IMR-90 (cell line): ENCODE measurements at regions not wholly inside any gene's neighbourhood (a gene's known extent, or its start where the extent isn't known, plus 50 kb on each side); places are given as distances from the start of the nearest gene placed in this dataset.

Experiments
- ATAC-seq: fragments of 200-7000 bp; cut with Tn5 transposase; 2 replicates; pipeline ENCODE4 v1.9.1; 2020; ENCODE audit warnings: low read depth, mild to moderate bottlenecking, moderate library complexity
- BruUV-seq: library from RNA; stranded (reverse); fragments of 400-500 nt; replicated peaks from 2 replicates; lab custom pipeline; 2021; lab: Mats Ljungman, UMichigan
- CTCF ChIA-PET: fragments of 300-600 bp; formaldehyde crosslinking; extraction: SDS; loops from one replicate; lab custom pipeline; 2021; ENCODE audit warnings: antibody characterized with exemption; lab: Yijun Ruan, JAX
- POLR2A ChIA-PET: fragments of 300-600 bp; sonication (Branson Sonifier 250); formaldehyde crosslinking; loops from one replicate; lab custom pipeline; 2022; ENCODE audit warnings: antibody characterized with exemption; ENCODE audit not compliant: unreplicated experiment; lab: Charles Lee
- DNase-seq: peaks from one replicate; pipeline ENCODE4 v3.0.0; 2013
- H2AFZ ChIP-seq: replicated peaks from 2 replicates; pipeline ENCODE3; 2013; ENCODE audit warnings: low read length, mild to moderate bottlenecking; ENCODE audit not compliant: poor library complexity
- H2AK5ac ChIP-seq: 2 replicates; pipeline ENCODE4 v1.6.1; 2013; ENCODE audit warnings: low read depth, low read length, inconsistent platforms
- H2AK9ac ChIP-seq: replicated peaks from 2 replicates; pipeline ENCODE3; 2013; ENCODE audit warnings: mild to moderate bottlenecking, low read depth, low read length, moderate library complexity; ENCODE audit not compliant: poor library complexity
- H2BK120ac ChIP-seq: 2 replicates; pipeline ENCODE4 v1.6.1; 2013; ENCODE audit warnings: low read depth, low read length, inconsistent platforms
- H2BK15ac ChIP-seq: 3 replicates; pipeline ENCODE4 v1.6.1; 2013; ENCODE audit warnings: low read depth, low read length, inconsistent platforms
- H2BK20ac ChIP-seq: 2 replicates; pipeline ENCODE4 v1.6.1; 2013; ENCODE audit warnings: low read depth, mild to moderate bottlenecking, inconsistent platforms, low read length, moderate library complexity
- H2BK5ac ChIP-seq: 2 replicates; pipeline ENCODE4 v1.6.1; 2013; ENCODE audit warnings: mild to moderate bottlenecking, low read depth, low read length, inconsistent platforms; ENCODE audit not compliant: poor library complexity, severe bottlenecking
- H3K14ac ChIP-seq: replicated peaks from 2 replicates; pipeline ENCODE4 v1.6.1; 2013; ENCODE audit warnings: low read depth, low read length, inconsistent platforms
- H3K18ac ChIP-seq: 2 replicates; pipeline ENCODE4 v1.6.1; 2013; ENCODE audit warnings: low read depth, low read length, control low read depth
- H3K23ac ChIP-seq: 2 replicates; pipeline ENCODE4 v1.6.1; 2013; ENCODE audit warnings: low read depth, low read length, inconsistent platforms
- H3K27ac ChIP-seq: 2 replicates; pipeline ENCODE4 v1.5.1; 2013; ENCODE audit warnings: mild to moderate bottlenecking, control low read depth, low read length; ENCODE audit not compliant: insufficient read depth
- H3K27me3 ChIP-seq: 2 replicates; pipeline ENCODE4 v1.6.1; 2013; ENCODE audit warnings: low read length; ENCODE audit not compliant: control insufficient read depth, insufficient read depth
- H3K36me3 ChIP-seq: 2 replicates; pipeline ENCODE4 v1.6.1; 2013; ENCODE audit warnings: low read length, mixed read lengths; ENCODE audit not compliant: control insufficient read depth, insufficient read depth
- H3K4ac ChIP-seq: 2 replicates; pipeline ENCODE4 v1.6.1; 2013; ENCODE audit warnings: low read depth, low read length, inconsistent platforms
- H3K4me1 ChIP-seq: 2 replicates; pipeline ENCODE4 v1.6.1; 2013; ENCODE audit warnings: low read length, mixed read lengths; ENCODE audit not compliant: control insufficient read depth, insufficient read depth
- H3K4me2 ChIP-seq: 2 replicates; pipeline ENCODE4 v1.6.1; 2013; ENCODE audit warnings: low read depth, mild to moderate bottlenecking, control low read depth, low read length, moderate library complexity
- H3K4me3 ChIP-seq: 2 replicates; pipeline ENCODE4 v1.5.1; 2013; ENCODE audit warnings: low read depth, mild to moderate bottlenecking, control low read depth, low read length, moderate library complexity; ENCODE audit not compliant: insufficient read depth
- H3K56ac ChIP-seq: 2 replicates; pipeline ENCODE4 v1.6.1; 2013; ENCODE audit warnings: low read length, inconsistent platforms; ENCODE audit not compliant: insufficient read depth; ENCODE audit errors: extremely low read depth
- H3K79me1 ChIP-seq, 2 experiments: 2 replicates each; pipeline ENCODE4 v1.6.1; 2013; ENCODE audit warnings: low read length in 2 of 2, inconsistent platforms in 1 of 2, low read depth in 1 of 2
- H3K9ac ChIP-seq: 2 replicates; pipeline ENCODE4 v1.6.1; 2013; ENCODE audit warnings: low read depth, low read length, control low read depth
- H3K9me1 ChIP-seq: 2 replicates; pipeline ENCODE4 v1.6.1; 2013; ENCODE audit warnings: low read length, inconsistent platforms; ENCODE audit not compliant: insufficient read depth
- H3K9me3 ChIP-seq: 2 replicates; pipeline ENCODE4 v1.6.1; 2013; ENCODE audit warnings: low read length; ENCODE audit not compliant: control insufficient read depth, insufficient read depth
- H4K20me1 ChIP-seq: 2 replicates; pipeline ENCODE4 v1.6.1; 2013; ENCODE audit warnings: low read length, inconsistent platforms; ENCODE audit not compliant: insufficient read depth
- H4K5ac ChIP-seq: 2 replicates; pipeline ENCODE4 v1.6.1; 2013; ENCODE audit warnings: mild to moderate bottlenecking, low read depth, low read length, control low read depth
- H4K8ac ChIP-seq, 2 experiments: 2 replicates each; pipeline ENCODE4 v1.6.1; 2013; ENCODE audit warnings: low read depth in 2 of 2, low read length in 2 of 2, control low read depth in 1 of 2, inconsistent platforms in 1 of 2
- H4K91ac ChIP-seq: 2 replicates; pipeline ENCODE4 v1.6.1; 2013; ENCODE audit warnings: low read depth, low read length, inconsistent platforms; ENCODE audit not compliant: insufficient read depth
- BHLHE40 ChIP-seq: fragments of 150-350 bp; IDR thresholded peaks from 2 replicates; pipeline ENCODE4 v1.6.1; 2016; ENCODE audit warnings: mild to moderate bottlenecking, low read depth, low read length
- MAFK ChIP-seq: IDR thresholded peaks from 2 replicates; pipeline ENCODE4 v1.6.1; 2012; ENCODE audit warnings: low read depth, low read length, improper control_type of control experiment
- MAZ ChIP-seq: IDR thresholded peaks from 2 replicates; pipeline ENCODE4 v1.6.1; 2012; ENCODE audit warnings: low read depth, mild to moderate bottlenecking, low read length, improper control_type of control experiment, moderate library complexity, borderline replicate concordance
- NFE2L2 ChIP-seq: fragments of 150-350 bp; IDR thresholded peaks from 2 replicates; pipeline ENCODE4 v1.6.1; 2016; ENCODE audit warnings: low read depth, mild to moderate bottlenecking, low read length
- RAD21 ChIP-seq: IDR thresholded peaks from 2 replicates; pipeline ENCODE4 v1.6.1; 2012; ENCODE audit warnings: low read length, improper control_type of control experiment
- RFX5 ChIP-seq: IDR thresholded peaks from 2 replicates; pipeline ENCODE4 v1.8.0; 2012; ENCODE audit warnings: low read depth, mild to moderate bottlenecking, low read length, moderate library complexity
- USF2 ChIP-seq: fragments of 150-350 bp; IDR thresholded peaks from 2 replicates; pipeline ENCODE4 v1.6.1; 2017; ENCODE audit warnings: mild to moderate bottlenecking, antibody characterized with exemption, low read length, low read depth
- WGBS, 2 experiments: methylation state at CpG; one replicate each; pipeline versions ENCODE4 v1.1.5 to v1.1.7; 2013; ENCODE audit warnings: missing lambda C conversion rate in 2 of 2; ENCODE audit not compliant: insufficient read length in 1 of 2; ENCODE audit errors: extremely low coverage in 2 of 2; 5-methylcytosine and 5-hydroxymethylcytosine counted together
- dilution Hi-C: fragments of 300-500 bp; cut with HindIII; formaldehyde crosslinking; loops from one replicate; pipeline ENCODE4 v1.14.3; 2018; ENCODE audit warnings: low sequenced_read_pairs; ENCODE audit not compliant: unreplicated experiment
- in situ Hi-C: fragments of 300-500 bp; cut with MboI; formaldehyde crosslinking; loops from 3 replicates; pipeline ENCODE4 v1.14.3; 2019; ENCODE audit warnings: low sequenced_read_pairs, inconsistent platforms, mixed read lengths
- intact Hi-C: fragments of 100-400 bp; cut with micrococcal nuclease; formaldehyde crosslinking; loops from 2 replicates; pipeline ENCODE4 v1.10.0; 2022
- TF ChIP-seq, protein P1 (sequence below): fragments of 150-350 bp; IDR thresholded peaks from 2 replicates; pipeline ENCODE4 v1.6.1; 2016; ENCODE audit warnings: low read depth, mild to moderate bottlenecking, low read length, moderate library complexity, borderline replicate concordance
- TF ChIP-seq, protein P2 (sequence below): conservative IDR thresholded peaks from 2 replicates; pipeline ENCODE4 v1.5.1; 2012; ENCODE audit warnings: mild to moderate bottlenecking, low read depth, low read length, improper control_type of control experiment

- no peak overlapping the region for H2BK120ac ChIP-seq
- no peak overlapping the region for H2BK15ac ChIP-seq
- intact Hi-C loops (no loop called here), dilution Hi-C loops (no loop called here), in situ Hi-C loops (no loop called here)
- POLR2A ChIA-PET: no interaction called here
- no peak overlapping the region for H2AK5ac ChIP-seq
- H2BK20ac ChIP-seq: no peak overlapping the region
- ATAC-seq (no peak), DNase-seq (no peak)
- no peak overlapping the region for H3K9ac ChIP-seq
- TF ChIP-seq RAD21: no peak
- no peak for TF ChIP-seq NFE2L2
- TF ChIP-seq MAZ: no peak
- TF ChIP-seq RFX5: no peak
- TF ChIP-seq, protein P1, sequence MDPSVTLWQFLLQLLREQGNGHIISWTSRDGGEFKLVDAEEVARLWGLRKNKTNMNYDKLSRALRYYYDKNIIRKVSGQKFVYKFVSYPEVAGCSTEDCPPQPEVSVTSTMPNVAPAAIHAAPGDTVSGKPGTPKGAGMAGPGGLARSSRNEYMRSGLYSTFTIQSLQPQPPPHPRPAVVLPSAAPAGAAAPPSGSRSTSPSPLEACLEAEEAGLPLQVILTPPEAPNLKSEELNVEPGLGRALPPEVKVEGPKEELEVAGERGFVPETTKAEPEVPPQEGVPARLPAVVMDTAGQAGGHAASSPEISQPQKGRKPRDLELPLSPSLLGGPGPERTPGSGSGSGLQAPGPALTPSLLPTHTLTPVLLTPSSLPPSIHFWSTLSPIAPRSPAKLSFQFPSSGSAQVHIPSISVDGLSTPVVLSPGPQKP: no peak
- TF ChIP-seq BHLHE40: no peak
- TF ChIP-seq, protein P2, sequence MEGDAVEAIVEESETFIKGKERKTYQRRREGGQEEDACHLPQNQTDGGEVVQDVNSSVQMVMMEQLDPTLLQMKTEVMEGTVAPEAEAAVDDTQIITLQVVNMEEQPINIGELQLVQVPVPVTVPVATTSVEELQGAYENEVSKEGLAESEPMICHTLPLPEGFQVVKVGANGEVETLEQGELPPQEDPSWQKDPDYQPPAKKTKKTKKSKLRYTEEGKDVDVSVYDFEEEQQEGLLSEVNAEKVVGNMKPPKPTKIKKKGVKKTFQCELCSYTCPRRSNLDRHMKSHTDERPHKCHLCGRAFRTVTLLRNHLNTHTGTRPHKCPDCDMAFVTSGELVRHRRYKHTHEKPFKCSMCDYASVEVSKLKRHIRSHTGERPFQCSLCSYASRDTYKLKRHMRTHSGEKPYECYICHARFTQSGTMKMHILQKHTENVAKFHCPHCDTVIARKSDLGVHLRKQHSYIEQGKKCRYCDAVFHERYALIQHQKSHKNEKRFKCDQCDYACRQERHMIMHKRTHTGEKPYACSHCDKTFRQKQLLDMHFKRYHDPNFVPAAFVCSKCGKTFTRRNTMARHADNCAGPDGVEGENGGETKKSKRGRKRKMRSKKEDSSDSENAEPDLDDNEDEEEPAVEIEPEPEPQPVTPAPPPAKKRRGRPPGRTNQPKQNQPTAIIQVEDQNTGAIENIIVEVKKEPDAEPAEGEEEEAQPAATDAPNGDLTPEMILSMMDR: no peak
- TF ChIP-seq USF2: no peak
- TF ChIP-seq MAFK: no peak
- H3K27ac ChIP-seq: no peak overlapping the region
- H4K5ac ChIP-seq: no peak overlapping the region
- H3K79me1 ChIP-seq: no peaks in the 10 kb centered on the region
- WGBS, 2 experiments: no CpG with 5 or more reads among the region's 1 CpG
- no peak overlapping the region for H3K23ac ChIP-seq
- no peak overlapping the region for H3K4ac ChIP-seq
- H2AFZ ChIP-seq: no peak overlapping the region
- no peaks in the 10 kb centered on the region for H4K20me1 ChIP-seq
- H3K56ac ChIP-seq: no peak overlapping the region
- H3K36me3 ChIP-seq: no peaks in the 10 kb centered on the region
- H3K9me3 ChIP-seq: peaks cover 7% of the 10 kb centered on the region
- no peak overlapping the region for H3K4me3 ChIP-seq
- no TSS peak for BruUV-seq
- H3K18ac ChIP-seq: no peak overlapping the region
- H2BK5ac ChIP-seq: no peak overlapping the region
- no peak overlapping the region for H4K91ac ChIP-seq
- H3K4me1 ChIP-seq: peaks cover 3% of the 10 kb centered on the region
- H3K4me2 ChIP-seq: no peak overlapping the region
- H4K8ac ChIP-seq: no peak overlapping the region
- H3K27me3 ChIP-seq: no peaks in the 10 kb centered on the region
- CTCF ChIA-PET: no interaction called here
- H3K9me1 ChIP-seq: 0 out of 2 replicates have a peak, but pooled peaks cover 3% of the 10 kb centered on the region
- no peak overlapping the region for H3K14ac ChIP-seq
- H2AK9ac ChIP-seq: no peak overlapping the region
Observed at GRCh38 chr2:12035956-12036639, 289.7 kb downstream of the LPIN1 start.
